Muscle of leg (tissue), 3 donors: ENCODE measurements at regions not wholly inside any gene's neighbourhood (a gene's known extent, or its start where the extent isn't known, plus 50 kb on each side); places are given as distances from the start of the nearest gene placed in this dataset.

Source experiments
- DNase-seq: peaks from one replicate; pipeline ENCODE4 v3.0.0; 2013
- H3K27ac ChIP-seq: one replicate; pipeline ENCODE4 v1.5.1; 2013; ENCODE audit warnings: mild to moderate bottlenecking, low read length, control low read depth
- H3K27me3 ChIP-seq: one replicate; pipeline ENCODE4 v1.6.1; 2013; ENCODE audit warnings: low read length; ENCODE audit not compliant: control insufficient read depth, insufficient read depth
- H3K36me3 ChIP-seq: one replicate; pipeline ENCODE4 v1.6.1; 2013; ENCODE audit warnings: low read length; ENCODE audit not compliant: control insufficient read depth, insufficient read depth
- H3K4me1 ChIP-seq: one replicate; pipeline ENCODE4 v1.6.1; 2013; ENCODE audit warnings: low read length; ENCODE audit not compliant: control insufficient read depth, insufficient read depth
- H3K4me3 ChIP-seq: one replicate; pipeline ENCODE4 v1.5.1; 2013; ENCODE audit warnings: low read length, control low read depth
- H3K9me3 ChIP-seq: replicated peaks from 2 replicates; pipeline ENCODE4 v1.6.1; 2013; ENCODE audit warnings: low read depth, low read length; ENCODE audit not compliant: control insufficient read depth
- WGBS: methylation state at CpG from one replicate; pipeline ENCODE4 v1.1.5; 2013; ENCODE audit warnings: missing lambda C conversion rate; ENCODE audit not compliant: insufficient coverage; 5-methylcytosine and 5-hydroxymethylcytosine counted together

DNA sequence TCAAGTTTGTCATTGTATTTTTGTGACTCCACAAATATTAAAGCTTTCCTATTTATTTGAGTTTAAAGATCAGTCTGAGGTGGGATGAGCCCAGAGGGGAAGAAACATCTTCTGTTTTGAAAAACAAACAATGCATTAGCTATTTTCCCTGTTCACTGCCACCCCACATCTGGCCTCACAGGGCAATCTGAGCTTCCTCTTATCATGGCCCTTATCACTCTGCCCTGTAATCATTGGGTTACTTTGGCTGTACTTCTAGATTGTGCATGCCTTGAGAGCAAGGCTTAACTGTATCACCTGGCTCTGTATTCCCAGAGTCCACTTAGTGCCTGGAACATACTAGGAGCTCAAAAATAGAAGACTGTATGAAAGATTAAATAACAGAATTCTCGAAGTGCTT lies 241.6 kb upstream of the NT5C1B start:
- Histone ChIP-seq H3K4me1 (peaks cover 2% of the 10 kb centered on the region), H3K27ac (no peak overlapping the region), H3K27me3 (no peaks in the 10 kb centered on the region), H3K36me3 (no peaks in the 10 kb centered on the region), H3K9me3 (no peaks in the 10 kb centered on the region), H3K4me3 (no peak overlapping the region)
- DNase-seq: no peak
- no CpG with 5 or more reads among the region's 1 CpG for WGBS

DNA sequence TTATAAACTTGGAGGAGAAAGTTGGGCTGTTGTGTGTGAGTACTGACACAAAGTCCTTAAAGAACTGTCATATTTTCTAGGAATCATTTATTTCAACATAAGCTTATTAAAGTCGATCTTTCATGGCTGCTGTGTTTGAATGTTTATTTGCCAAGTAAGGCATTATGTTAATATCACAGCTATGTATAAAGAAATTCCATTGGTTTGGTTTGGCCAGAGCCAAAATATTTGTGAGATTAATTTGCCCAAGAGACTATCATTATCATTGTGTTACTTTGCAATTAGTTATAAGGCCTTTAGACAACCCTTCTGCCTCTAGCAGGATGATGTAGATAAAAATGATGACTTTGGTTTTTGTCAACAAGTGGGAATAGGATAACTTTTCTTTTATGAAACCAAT lies 240.6 kb upstream of the NT5C1B start:
- Histone ChIP-seq H3K9me3 (no peaks in the 10 kb centered on the region), H3K27ac (no peak overlapping the region), H3K36me3 (no peaks in the 10 kb centered on the region), H3K27me3 (no peaks in the 10 kb centered on the region), H3K4me3 (no peak overlapping the region), H3K4me1 (peaks cover 2% of the 10 kb centered on the region)
- DNase-seq: no peak
- no CpG with 5 or more reads among the region's 1 CpG for WGBS

DNA sequence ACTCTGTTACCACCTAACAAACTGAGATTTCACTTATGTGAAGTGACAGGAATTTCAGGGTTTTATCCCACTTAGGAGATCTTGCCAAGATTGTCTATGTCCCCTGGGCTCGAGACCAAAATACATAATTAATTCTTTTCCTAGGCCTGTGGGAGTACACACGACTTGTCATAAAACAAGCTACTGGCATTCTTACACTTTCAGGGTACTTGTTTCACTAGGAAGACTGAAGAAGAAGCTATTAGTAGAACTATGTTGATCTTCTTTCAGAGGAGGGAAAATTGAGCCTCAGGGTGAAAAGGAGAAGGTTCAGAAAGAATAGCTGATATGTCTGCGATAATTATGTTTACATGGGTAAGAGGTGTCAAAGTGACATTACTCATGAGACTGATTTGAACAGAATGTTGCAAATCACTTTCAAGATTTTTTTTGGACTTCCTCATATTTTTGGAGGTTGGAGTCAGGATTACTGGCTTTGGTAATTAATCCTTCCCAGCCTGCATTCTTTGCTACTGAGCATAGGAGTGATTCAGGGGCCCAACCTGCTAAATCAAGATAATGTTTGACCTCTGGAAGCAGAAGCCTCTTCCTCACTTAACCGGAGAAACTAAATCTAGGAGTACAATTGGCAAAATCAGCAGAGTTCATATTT lies 240.0 kb upstream of the NT5C1B start:
- Histone ChIP-seq H3K9me3 (no peaks in the 10 kb centered on the region), H3K27me3 (no peaks in the 10 kb centered on the region), H3K4me1 (peaks cover 2% of the 10 kb centered on the region), H3K4me3 (no peak overlapping the region), H3K36me3 (no peaks in the 10 kb centered on the region), H3K27ac (no peak overlapping the region)
- DNase-seq: no peak
- no CpG with 5 or more reads among the region's 4 CpGs for WGBS

GRCh38 chr2:18828296-18828695 lies 238.9 kb upstream of the NT5C1B start:
- WGBS: no CpG with 5 or more reads among the region's 3 CpGs
- Histone ChIP-seq H3K36me3 (no peaks in the 10 kb centered on the region), H3K27ac (no peak overlapping the region), H3K4me1 (peaks cover 2% of the 10 kb centered on the region), H3K4me3 (no peak overlapping the region), H3K9me3 (no peaks in the 10 kb centered on the region), H3K27me3 (no peaks in the 10 kb centered on the region)
- no peak for DNase-seq

- Histone ChIP-seq H3K4me1 (peaks cover 2% of the 10 kb centered on the region), H3K27me3 (no peaks in the 10 kb centered on the region), H3K4me3 (no peak overlapping the region), H3K36me3 (no peaks in the 10 kb centered on the region), H3K9me3 (no peaks in the 10 kb centered on the region), H3K27ac (no peak overlapping the region)
- 86% methylated on average over 4 of the region's 7 CpGs for WGBS
- no peak for DNase-seq
These were observed 236.5 kb upstream of the NT5C1B start for GRCh38 chr2:18825838-18826237.

GRCh38 chr2:18824915-18825314 lies 235.5 kb upstream of the NT5C1B start:
- DNase-seq: no peak
- Histone ChIP-seq H3K27me3 (no peaks in the 10 kb centered on the region), H3K9me3 (no peaks in the 10 kb centered on the region), H3K4me3 (no peak overlapping the region), H3K27ac (no peak overlapping the region), H3K4me1 (peaks cover 2% of the 10 kb centered on the region), H3K36me3 (no peaks in the 10 kb centered on the region)
- 87% methylated on average over 2 of the region's 2 CpGs for WGBS

- no peaks in the 10 kb centered on the region for H3K4me1 ChIP-seq
- H3K27me3 ChIP-seq: no peaks in the 10 kb centered on the region
- peak; percentile 20 for DNase-seq
- no CpG with 5 or more reads among the region's 2 CpGs for WGBS
- H3K4me3 ChIP-seq: no peak overlapping the region
- no peaks in the 10 kb centered on the region for H3K9me3 ChIP-seq
- H3K27ac ChIP-seq: no peak overlapping the region
- H3K36me3 ChIP-seq: no peaks in the 10 kb centered on the region
These were observed 235.0 kb upstream of the NT5C1B start for GRCh38 chr2:18824325-18824790.

DNA sequence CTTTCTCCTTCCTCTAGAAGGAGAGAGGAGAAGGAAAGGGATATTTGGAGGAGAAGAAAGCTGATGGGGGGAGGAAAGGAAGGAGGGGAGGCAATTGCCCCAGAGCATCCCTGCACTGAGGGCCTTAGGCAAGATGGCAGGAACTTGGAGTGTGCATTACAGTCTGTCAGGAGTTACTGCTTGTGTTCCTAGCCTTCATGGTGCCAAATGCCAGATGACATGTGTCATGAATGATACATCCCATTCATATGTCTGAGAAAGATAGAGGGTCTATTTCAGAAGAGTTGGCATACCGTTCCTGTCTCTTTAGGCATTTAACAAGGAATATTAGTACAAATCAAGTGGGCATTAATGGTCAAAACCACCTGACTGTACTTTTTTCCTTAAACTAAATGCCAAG lies 232.1 kb upstream of the NT5C1B start:
- H3K27me3 ChIP-seq: no peaks in the 10 kb centered on the region
- H3K4me1 ChIP-seq: no peaks in the 10 kb centered on the region
- no peaks in the 10 kb centered on the region for H3K9me3 ChIP-seq
- no peaks in the 10 kb centered on the region for H3K36me3 ChIP-seq
- no peak overlapping the region for H3K27ac ChIP-seq
- DNase-seq: no peak
- H3K4me3 ChIP-seq: no peak overlapping the region
- no CpG with 5 or more reads among the region's 1 CpG for WGBS

DNA sequence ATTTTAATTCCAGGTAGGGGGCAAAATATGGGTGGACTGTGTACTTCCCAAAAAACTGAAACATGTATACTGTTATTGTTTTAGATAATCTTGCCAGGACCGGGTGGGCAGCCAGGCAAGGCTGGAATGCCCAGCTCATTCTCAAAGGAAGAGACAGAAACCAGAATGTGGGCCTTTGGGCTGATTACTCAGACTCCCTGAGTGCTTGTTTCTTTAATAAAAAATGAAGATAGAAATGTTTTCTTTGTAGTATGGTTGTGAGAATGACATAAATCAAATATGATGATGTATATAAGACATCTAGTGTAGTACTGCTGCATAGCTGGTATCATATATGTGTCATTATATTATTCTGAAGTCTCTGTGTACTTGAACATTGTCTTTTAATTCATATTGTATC lies 231.6 kb upstream of the NT5C1B start:
- no peak overlapping the region for H3K4me3 ChIP-seq
- H3K9me3 ChIP-seq: no peaks in the 10 kb centered on the region
- H3K4me1 ChIP-seq: no peaks in the 10 kb centered on the region
- H3K36me3 ChIP-seq: no peaks in the 10 kb centered on the region
- no peaks in the 10 kb centered on the region for H3K27me3 ChIP-seq
- 67% methylated on average over 1 of the region's 1 CpG for WGBS
- DNase-seq: no peak
- no peak overlapping the region for H3K27ac ChIP-seq

DNA sequence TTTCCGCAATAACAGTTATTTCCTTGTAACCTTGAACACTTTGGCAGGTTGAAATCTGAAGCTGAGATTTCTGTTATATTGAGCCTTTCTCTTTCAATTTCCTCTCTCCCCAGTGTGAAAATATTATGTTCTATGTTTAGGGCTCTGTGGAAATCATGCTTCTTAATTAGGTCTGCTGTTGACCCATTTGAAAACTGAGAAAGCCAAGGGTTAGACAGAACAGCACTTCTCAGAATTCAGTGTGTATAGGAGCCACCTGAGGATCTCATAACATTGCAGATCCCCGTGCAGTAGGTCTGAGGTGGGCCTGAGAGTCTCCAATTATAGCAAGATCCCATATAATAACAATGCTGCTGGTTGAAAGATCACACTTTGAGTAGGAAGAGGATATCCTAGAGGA lies 230.2 kb upstream of the NT5C1B start:
- Histone ChIP-seq H3K4me3 (no peak overlapping the region), H3K27ac (no peak overlapping the region), H3K27me3 (no peaks in the 10 kb centered on the region), H3K9me3 (no peaks in the 10 kb centered on the region), H3K4me1 (no peaks in the 10 kb centered on the region), H3K36me3 (no peaks in the 10 kb centered on the region)
- no peak for DNase-seq
- no CpG with 5 or more reads among the region's 2 CpGs for WGBS

- no CpG with 5 or more reads among the region's 2 CpGs for WGBS
- Histone ChIP-seq H3K9me3 (no peaks in the 10 kb centered on the region), H3K4me1 (no peaks in the 10 kb centered on the region), H3K27ac (no peak overlapping the region), H3K36me3 (no peaks in the 10 kb centered on the region), H3K4me3 (no peak overlapping the region), H3K27me3 (no peaks in the 10 kb centered on the region)
- DNase-seq: peak; percentile 41
These were observed 225.0 kb upstream of the NT5C1B start for GRCh38 chr2:18814387-18814786.
